Activated naive CD8-positive, alpha-beta T cell treated with anti-CD3 and anti-CD28 coated beads, Interleukin-2, amount 50 U/mL, for 24 hours (primary cell): ENCODE measurements at regions not wholly inside any gene's neighbourhood (a gene's known extent, or its start where the extent isn't known, plus 50 kb on each side); places are given as distances from the start of the nearest gene placed in this dataset.
"Not testable (repeated sequence)": the region's sequence is repeated elsewhere in the genome, so short reads cannot be mapped to it uniquely, and the experiment has no call there.

Experiments
- ATAC-seq: fragments of 150-1000 bp; cut with Tn5 transposase; one replicate; pipeline ENCODE4 v1.10.0; 2021
- DNase-seq: peaks from one replicate; pipeline ENCODE4 v3.0.0; 2021
- H3K27ac Mint-ChIP-seq: one replicate; pipeline ENCODE4 v1.8.0; 2021; ENCODE audit warnings: mild to moderate bottlenecking, mixed read lengths
- H3K27me3 Mint-ChIP-seq: one replicate; pipeline ENCODE4 v1.8.0; 2021; ENCODE audit warnings: mixed read lengths
- H3K36me3 Mint-ChIP-seq: one replicate; pipeline ENCODE4 v1.8.0; 2021; ENCODE audit warnings: low read depth, mixed read lengths
- H3K4me1 Mint-ChIP-seq: one replicate; pipeline ENCODE4 v1.8.0; 2021; ENCODE audit warnings: mixed read lengths
- H3K4me3 Mint-ChIP-seq: one replicate; pipeline ENCODE4 v1.8.0; 2021; ENCODE audit warnings: mild to moderate bottlenecking, moderate library complexity, mixed read lengths
- H3K9me3 Mint-ChIP-seq: one replicate; pipeline ENCODE4 v1.8.0; 2021; ENCODE audit warnings: mixed read lengths

GRCh38 chr1:214095896-214096295, 108.1 kb downstream of the PROX1 start:
- not testable (repeated sequence) for H3K9me3 Mint-ChIP-seq, DNase-seq, H3K27me3 Mint-ChIP-seq, H3K4me3 Mint-ChIP-seq, H3K27ac Mint-ChIP-seq, ATAC-seq, H3K4me1 Mint-ChIP-seq, H3K36me3 Mint-ChIP-seq

GRCh38 chr1:214101246-214101645, 113.5 kb downstream of the PROX1 start:
- H3K27me3 Mint-ChIP-seq = peaks cover 2% of the 10 kb centered on the region
- no peak overlapping the region for H3K4me3 Mint-ChIP-seq
- no peak overlapping the region for H3K27ac Mint-ChIP-seq
- no peaks in the 10 kb centered on the region for H3K4me1 Mint-ChIP-seq
- H3K36me3 Mint-ChIP-seq = no peaks in the 10 kb centered on the region
- no peak for ATAC-seq
- H3K9me3 Mint-ChIP-seq = no peaks in the 10 kb centered on the region
- DNase-seq = no peak

GRCh38 chr1:214101828-214102227, 114.1 kb downstream of the PROX1 start:
- H3K27ac Mint-ChIP-seq = no peak overlapping the region
- H3K36me3 Mint-ChIP-seq = no peaks in the 10 kb centered on the region
- ATAC-seq = no peak
- no peak for DNase-seq
- no peak overlapping the region for H3K4me3 Mint-ChIP-seq
- no peaks in the 10 kb centered on the region for H3K4me1 Mint-ChIP-seq
- H3K9me3 Mint-ChIP-seq = no peaks in the 10 kb centered on the region
- no peaks in the 10 kb centered on the region for H3K27me3 Mint-ChIP-seq

DNA sequence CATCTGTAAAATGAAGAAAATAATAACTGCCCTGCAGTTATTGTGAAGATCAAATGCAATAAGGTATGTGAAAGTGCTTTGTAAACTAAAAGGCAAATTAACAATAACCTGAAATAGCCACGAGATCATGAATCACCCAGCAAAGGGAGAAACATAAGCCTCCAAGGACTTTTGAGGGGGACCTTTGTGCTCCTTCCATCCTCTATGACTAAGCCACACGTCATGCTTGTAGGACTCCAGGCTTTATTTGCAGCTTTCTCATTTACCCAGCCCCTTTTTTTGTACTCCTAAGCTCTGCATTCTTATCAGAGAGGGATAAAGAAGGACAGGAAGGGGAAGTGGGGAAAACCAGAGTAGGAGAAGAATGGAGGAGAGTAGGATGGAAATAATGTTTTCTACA, 115.1 kb downstream of the PROX1 start:
- H3K4me1 Mint-ChIP-seq = no peaks in the 10 kb centered on the region
- no peak for ATAC-seq
- no peaks in the 10 kb centered on the region for H3K9me3 Mint-ChIP-seq
- no peak overlapping the region for H3K4me3 Mint-ChIP-seq
- peaks cover 2% of the 10 kb centered on the region for H3K27me3 Mint-ChIP-seq
- no peaks in the 10 kb centered on the region for H3K36me3 Mint-ChIP-seq
- no peak for DNase-seq
- H3K27ac Mint-ChIP-seq = no peak overlapping the region

- Mint-ChIP-seq H3K27me3 (peaks cover 2% of the 10 kb centered on the region), H3K9me3 (no peaks in the 10 kb centered on the region), H3K4me1 (no peaks in the 10 kb centered on the region), H3K36me3 (no peaks in the 10 kb centered on the region), H3K4me3 (no peak overlapping the region), H3K27ac (no peak overlapping the region)
- no peak for ATAC-seq
- no peak for DNase-seq
Observed at GRCh38 chr1:214103778-214104177, 116.0 kb downstream of the PROX1 start.

DNA sequence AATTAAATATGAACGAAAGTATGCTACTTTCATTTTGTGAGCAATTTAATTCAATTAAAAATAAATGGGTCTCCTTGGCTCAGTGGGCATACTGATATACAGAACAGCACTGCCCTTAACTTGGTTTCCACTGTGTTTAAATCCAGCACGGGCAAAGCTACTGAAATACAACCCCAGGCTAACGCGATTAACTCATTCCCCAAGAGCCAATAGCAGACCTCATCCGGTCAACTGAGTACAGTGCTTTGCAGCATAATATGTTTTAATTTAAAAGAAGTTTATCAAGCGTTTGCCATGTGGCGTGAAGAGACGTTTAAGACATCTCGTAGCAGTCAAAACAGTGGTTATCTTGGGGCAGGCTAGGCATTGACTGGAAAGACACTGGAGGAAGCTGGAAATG, 118.6 kb downstream of the PROX1 start:
- no peak for ATAC-seq
- Mint-ChIP-seq H3K4me1 (no peaks in the 10 kb centered on the region), H3K27me3 (peaks cover 2% of the 10 kb centered on the region), H3K4me3 (no peak overlapping the region), H3K36me3 (no peaks in the 10 kb centered on the region), H3K9me3 (no peaks in the 10 kb centered on the region), H3K27ac (no peak overlapping the region)
- no peak for DNase-seq

- Mint-ChIP-seq H3K36me3 (no peaks in the 10 kb centered on the region), H3K4me1 (no peaks in the 10 kb centered on the region), H3K27me3 (peaks cover 2% of the 10 kb centered on the region), H3K9me3 (no peaks in the 10 kb centered on the region), H3K27ac (no peak overlapping the region), H3K4me3 (no peak overlapping the region)
- ATAC-seq (no peak), DNase-seq (no peak)
Observed at GRCh38 chr1:214107322-214108096, 119.7 kb downstream of the PROX1 start.

DNA sequence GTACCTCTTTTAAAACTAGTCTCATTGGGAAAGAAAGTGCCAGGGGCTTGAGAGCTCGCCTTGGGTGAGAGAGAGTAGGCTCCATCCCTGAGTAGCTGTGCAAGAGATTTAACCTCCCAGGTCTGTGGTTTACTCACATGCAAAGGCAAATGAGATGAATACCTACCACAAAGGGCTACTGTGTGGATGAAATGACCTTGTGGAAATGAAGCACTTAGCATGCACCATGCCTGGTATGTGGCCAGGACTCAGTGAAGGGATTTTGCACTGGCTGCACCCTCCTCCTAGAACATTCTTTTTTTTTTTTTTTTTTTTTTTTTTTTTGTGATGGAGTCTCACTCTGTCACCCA, 120.3 kb downstream of the PROX1 start:
- ATAC-seq (no peak), DNase-seq (no peak)
- Mint-ChIP-seq H3K27me3 (peaks cover 2% of the 10 kb centered on the region), H3K36me3 (no peaks in the 10 kb centered on the region), H3K4me3 (no peak overlapping the region), H3K4me1 (no peaks in the 10 kb centered on the region), H3K9me3 (no peaks in the 10 kb centered on the region), H3K27ac (no peak overlapping the region)

DNA sequence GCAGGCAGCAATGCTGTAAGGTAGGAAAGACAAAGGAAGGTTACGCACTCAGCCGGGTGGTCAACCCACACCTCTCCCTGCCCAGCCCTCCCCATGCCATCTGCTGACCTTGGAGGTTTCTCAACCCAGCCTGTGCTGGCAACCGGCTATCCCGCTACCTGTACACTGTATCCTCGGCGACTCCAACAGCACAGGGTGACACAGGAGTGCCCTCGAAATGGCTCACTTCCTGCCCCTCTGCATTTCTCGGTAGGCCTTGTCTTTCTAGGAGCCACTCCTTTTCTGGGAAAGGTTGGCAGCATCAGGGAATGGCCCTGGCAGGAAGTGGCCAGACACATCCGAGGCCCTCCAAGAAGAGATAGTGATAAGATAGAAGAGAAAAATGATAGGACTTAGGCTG, 124.0 kb downstream of the PROX1 start:
- no peak overlapping the region for H3K27ac Mint-ChIP-seq
- ATAC-seq = no peak
- H3K9me3 Mint-ChIP-seq = no peaks in the 10 kb centered on the region

DNA sequence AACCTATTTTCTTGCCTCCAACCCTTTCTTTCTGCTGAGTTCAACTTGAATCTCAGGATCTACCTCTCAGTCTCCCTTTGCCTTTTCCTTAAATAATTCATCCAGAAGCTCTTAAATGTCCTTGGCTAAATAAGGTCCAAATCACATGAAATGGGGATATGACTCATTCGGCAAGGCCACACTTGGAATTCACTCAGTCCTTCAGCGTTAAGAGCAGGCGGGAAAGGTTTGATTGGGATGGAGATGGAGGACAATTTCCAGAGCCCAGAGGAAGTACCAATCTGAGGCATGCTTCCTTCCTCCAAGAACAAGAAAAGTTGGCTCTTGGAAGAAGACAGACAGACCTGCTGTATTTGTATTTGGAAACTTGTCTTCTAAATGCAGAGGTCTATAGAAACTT, 128.5 kb downstream of the PROX1 start:
- H3K9me3 Mint-ChIP-seq = peaks cover 18% of the 10 kb centered on the region

More for the DNA sequence above, 124.0 kb downstream of the PROX1 start:
- Mint-ChIP-seq H3K36me3 (no peaks in the 10 kb centered on the region), H3K4me1 (no peaks in the 10 kb centered on the region), H3K27me3 (peaks cover 2% of the 10 kb centered on the region), H3K4me3 (no peak overlapping the region)
- DNase-seq = no peak

DNA sequence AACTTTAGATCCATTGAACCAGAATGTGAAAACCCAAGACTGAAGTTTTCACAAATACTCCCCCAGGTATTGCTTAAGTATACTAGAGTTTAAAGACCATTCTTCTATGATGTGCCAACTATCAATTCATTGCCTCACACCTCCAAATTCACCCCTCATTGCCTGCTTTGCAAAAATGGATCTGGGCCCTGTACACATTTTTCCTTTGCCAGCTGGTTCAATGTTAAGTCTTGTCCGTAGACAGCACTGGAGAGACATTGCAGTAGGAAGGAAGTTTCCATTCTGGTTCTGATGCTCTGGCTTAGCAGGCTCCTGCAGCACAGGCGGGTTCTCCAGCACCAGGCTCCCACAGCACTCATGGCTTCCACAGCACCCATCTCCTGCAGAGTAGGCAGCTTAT, 130.0 kb downstream of the PROX1 start:
- H3K4me1 Mint-ChIP-seq = no peaks in the 10 kb centered on the region
- H3K4me3 Mint-ChIP-seq = no peak overlapping the region
- no peaks in the 10 kb centered on the region for H3K27me3 Mint-ChIP-seq
- H3K9me3 Mint-ChIP-seq = peaks cover 18% of the 10 kb centered on the region
- peaks cover 3% of the 10 kb centered on the region for H3K36me3 Mint-ChIP-seq
- ATAC-seq (no peak), DNase-seq (no peak)
- no peak overlapping the region for H3K27ac Mint-ChIP-seq

More for the DNA sequence above, 128.5 kb downstream of the PROX1 start:
- Mint-ChIP-seq H3K27me3 (no peaks in the 10 kb centered on the region), H3K27ac (no peak overlapping the region), H3K36me3 (peaks cover 3% of the 10 kb centered on the region), H3K4me3 (no peak overlapping the region), H3K4me1 (no peaks in the 10 kb centered on the region)
- ATAC-seq = no peak
- DNase-seq = no peak

- Mint-ChIP-seq H3K4me3 (no peak overlapping the region), H3K27ac (no peak overlapping the region), H3K4me1 (no peaks in the 10 kb centered on the region), H3K9me3 (peaks cover 18% of the 10 kb centered on the region), H3K36me3 (peaks cover 3% of the 10 kb centered on the region), H3K27me3 (peaks cover 6% of the 10 kb centered on the region)
- ATAC-seq (no peak), DNase-seq (no peak)
Observed at GRCh38 chr1:214120191-214120590, 132.4 kb downstream of the PROX1 start.

DNA sequence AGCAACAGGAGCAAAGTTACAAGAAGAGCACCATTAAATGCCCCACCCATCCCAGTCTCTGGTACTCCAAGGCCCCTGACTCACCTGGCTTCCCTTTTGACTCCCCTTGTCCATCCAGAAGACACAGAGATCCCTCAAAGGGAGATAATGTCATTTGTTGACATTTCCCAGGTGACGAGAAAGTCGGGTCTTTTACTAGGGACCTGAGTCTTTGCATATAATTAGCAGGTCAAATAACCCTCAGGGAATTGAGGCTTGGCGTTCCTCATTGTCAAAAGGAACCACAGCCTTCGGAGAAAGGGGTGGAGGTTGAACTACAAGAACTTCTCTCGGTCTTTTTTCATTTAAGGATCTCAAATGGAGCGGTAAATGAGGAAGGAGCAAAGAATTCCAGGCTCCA, 133.2 kb downstream of the PROX1 start:
- no peak overlapping the region for H3K27ac Mint-ChIP-seq
- ATAC-seq (no peak), DNase-seq (no peak)
- H3K9me3 Mint-ChIP-seq = peaks cover 18% of the 10 kb centered on the region
- peaks cover 3% of the 10 kb centered on the region for H3K36me3 Mint-ChIP-seq
- no peak overlapping the region for H3K4me3 Mint-ChIP-seq
- H3K4me1 Mint-ChIP-seq = no peaks in the 10 kb centered on the region
- H3K27me3 Mint-ChIP-seq = peaks cover 6% of the 10 kb centered on the region

GRCh38 chr1:214122110-214122509, 134.3 kb downstream of the PROX1 start:
- DNase-seq (no peak), ATAC-seq (no peak)
- Mint-ChIP-seq H3K4me3 (no peak overlapping the region), H3K4me1 (no peaks in the 10 kb centered on the region), H3K27ac (no peak overlapping the region), H3K9me3 (peaks cover 16% of the 10 kb centered on the region), H3K36me3 (peaks cover 3% of the 10 kb centered on the region), H3K27me3 (peaks cover 6% of the 10 kb centered on the region)

- Mint-ChIP-seq H3K9me3 (peaks cover 5% of the 10 kb centered on the region), H3K27me3 (peaks cover 6% of the 10 kb centered on the region), H3K36me3 (peaks cover 3% of the 10 kb centered on the region), H3K27ac (no peak overlapping the region), H3K4me1 (no peaks in the 10 kb centered on the region), H3K4me3 (no peak overlapping the region)
- ATAC-seq = no peak
- DNase-seq = no peak
Observed at GRCh38 chr1:214123061-214123784, 135.4 kb downstream of the PROX1 start.
